ENCODE measurements at regions not wholly inside any gene's neighbourhood (a gene's known extent, or its start where the extent isn't known, plus 50 kb on each side); places are given as distances from the start of the nearest gene placed in this dataset.

GRCh38 chr15:88382482-88382983 lies 84.7 kb downstream of the MRPL46 start:
- Histone ChIP-seq H3K79me2 (ENCODE audit: low read depth) (no peaks in the 10 kb centered on the region), H3K27me3 (peaks cover 10% of the 10 kb centered on the region), H3K4me2 (no peak overlapping the region), H3K27ac (no peak overlapping the region), H3K9me3 (ENCODE audit: low read depth) (no peaks in the 10 kb centered on the region), H3K9ac (no peak overlapping the region), H3K36me3 (no peaks in the 10 kb centered on the region), H3K4me3 (no peak overlapping the region), H3K4me1 (no peaks in the 10 kb centered on the region), H2AFZ (replicated peaks) (peak overlapping the region; percentile 6), H3F3A (ENCODE audit: low read depth) (no peaks in the 10 kb centered on the region), H4K20me1 (ENCODE audit: low read depth) (no peaks in the 10 kb centered on the region)
- no peak overlapping the region for H3K27ac Mint-ChIP-seq
- H3K36me3 Mint-ChIP-seq: no peaks in the 10 kb centered on the region
- no peak for DNase-seq (ENCODE audit: low spot score)
- H3K4me1 Mint-ChIP-seq: no peaks in the 10 kb centered on the region
- H3K27me3 Mint-ChIP-seq (ENCODE audit: insufficient read depth, low read depth): peaks cover 31% of the 10 kb centered on the region
- TF ChIP-seq EZH2phosphoT487 (IDR thresholded peaks at IDR 0.05): no peak
- no peak for TF ChIP-seq EZH2 (IDR thresholded peaks at IDR 0.05)
- no peak for TF ChIP-seq CTCF (IDR thresholded peaks at IDR 0.05)
- no peaks in the 10 kb centered on the region for H3K9me3 Mint-ChIP-seq
- H3K4me3 Mint-ChIP-seq: no peak overlapping the region

- no peak overlapping the region for H3K27ac Mint-ChIP-seq
These were observed 89.0 kb downstream of the MRPL46 start for GRCh38 chr15:88378188-88378637.

GRCh38 chr15:88377509-88377908 lies 89.7 kb downstream of the MRPL46 start:
- Histone ChIP-seq H3K27ac (no peak overlapping the region), H3K4me3 (no peak overlapping the region), H2AFZ (replicated peaks) (no peak overlapping the region), H4K20me1 (ENCODE audit: low read depth) (no peaks in the 10 kb centered on the region), H3K9me3 (ENCODE audit: low read depth) (no peaks in the 10 kb centered on the region), H3K9ac (no peak overlapping the region), H3K4me2 (no peak overlapping the region), H3K79me2 (ENCODE audit: low read depth) (no peaks in the 10 kb centered on the region), H3K36me3 (no peaks in the 10 kb centered on the region), H3F3A (ENCODE audit: low read depth) (no peaks in the 10 kb centered on the region), H3K4me1 (peaks cover 10% of the 10 kb centered on the region), H3K27me3 (no peaks in the 10 kb centered on the region)
- Mint-ChIP-seq H3K27ac (no peak overlapping the region), H3K36me3 (no peaks in the 10 kb centered on the region), H3K9me3 (no peaks in the 10 kb centered on the region), H3K4me3 (no peak overlapping the region), H3K4me1 (peaks cover 4% of the 10 kb centered on the region), H3K27me3 (ENCODE audit: insufficient read depth, low read depth) (peaks cover 15% of the 10 kb centered on the region)
- TF ChIP-seq CTCF (IDR thresholded peaks at IDR 0.05) (no peak), EZH2phosphoT487 (IDR thresholded peaks at IDR 0.05) (no peak), EZH2 (IDR thresholded peaks at IDR 0.05) (no peak)
- no peak for DNase-seq (ENCODE audit: low spot score)

More at GRCh38 chr15:88378188-88378637, 89.0 kb downstream of the MRPL46 start:
- H3K9me3 ChIP-seq (ENCODE audit: low read depth): no peaks in the 10 kb centered on the region
- H3K4me3 ChIP-seq: no peak overlapping the region
- no peak overlapping the region for H3K27ac ChIP-seq
- H2AFZ ChIP-seq (replicated peaks): no peak overlapping the region
- H3F3A ChIP-seq (ENCODE audit: low read depth): no peaks in the 10 kb centered on the region
- no peaks in the 10 kb centered on the region for H3K9me3 Mint-ChIP-seq
- H3K4me2 ChIP-seq: no peak overlapping the region
- H3K36me3 ChIP-seq: no peaks in the 10 kb centered on the region
- no peaks in the 10 kb centered on the region for H3K79me2 ChIP-seq (ENCODE audit: low read depth)
- H3K36me3 Mint-ChIP-seq: no peaks in the 10 kb centered on the region
- peaks cover 4% of the 10 kb centered on the region for H3K4me1 Mint-ChIP-seq
- H3K4me1 ChIP-seq: peaks cover 10% of the 10 kb centered on the region
- H3K27me3 Mint-ChIP-seq (ENCODE audit: insufficient read depth, low read depth): peaks cover 18% of the 10 kb centered on the region
- no peaks in the 10 kb centered on the region for H4K20me1 ChIP-seq (ENCODE audit: low read depth)
- no peak for DNase-seq (ENCODE audit: low spot score)
- H3K9ac ChIP-seq: no peak overlapping the region
- no peak overlapping the region for H3K4me3 Mint-ChIP-seq
- TF ChIP-seq CTCF (IDR thresholded peaks at IDR 0.05) (no peak), EZH2 (IDR thresholded peaks at IDR 0.05) (no peak), EZH2phosphoT487 (IDR thresholded peaks at IDR 0.05) (no peak)
- peaks cover 2% of the 10 kb centered on the region for H3K27me3 ChIP-seq
